GM12873 (cell line): ENCODE measurements at regions not wholly inside any gene's neighbourhood (a gene's known extent, or its start where the extent isn't known, plus 50 kb on each side); places are given as distances from the start of the nearest gene placed in this dataset.

Experiments
- TF ChIP-seq, protein P1 (sequence below): IDR thresholded peaks from 2 replicates; pipeline ENCODE4 v1.5.1; 2012; ENCODE audit warnings: low read depth, mild to moderate bottlenecking, moderate library complexity, low read length, control low read depth; ENCODE audit not compliant: insufficient read depth; ENCODE audit errors: missing control alignments

DNA sequence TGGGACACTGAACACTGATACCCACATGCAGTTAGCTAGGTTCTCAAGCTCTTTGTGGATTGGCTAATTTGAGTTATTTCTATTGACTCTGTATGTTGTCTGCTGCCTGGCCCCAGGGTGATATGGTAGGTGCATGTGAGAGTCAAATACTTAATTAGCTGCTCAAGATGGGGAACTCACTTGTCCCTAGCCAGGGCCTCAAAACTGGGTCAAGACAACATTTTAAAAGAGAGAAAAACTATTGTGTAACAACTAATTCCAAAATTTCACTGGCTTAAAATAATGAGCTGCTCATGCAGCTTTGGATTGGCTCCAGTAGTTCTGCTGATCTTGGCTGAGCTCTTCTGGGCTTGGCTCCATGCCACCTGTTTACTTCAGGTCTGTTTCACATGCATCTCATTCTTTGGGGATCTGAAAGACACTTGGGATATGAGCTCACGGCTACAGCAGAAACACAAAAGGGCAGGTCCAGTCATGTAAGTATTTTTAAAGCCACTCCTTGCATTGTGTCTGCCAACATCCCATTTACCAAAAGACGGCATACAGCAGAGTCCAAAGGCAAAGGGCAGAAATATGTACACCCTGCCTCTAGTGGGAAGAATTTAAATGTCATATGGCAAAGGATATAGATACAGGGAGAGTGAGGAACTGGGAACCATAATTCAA lies 716.8 kb downstream of the SUCLG1 start:
- TF ChIP-seq, protein P1, sequence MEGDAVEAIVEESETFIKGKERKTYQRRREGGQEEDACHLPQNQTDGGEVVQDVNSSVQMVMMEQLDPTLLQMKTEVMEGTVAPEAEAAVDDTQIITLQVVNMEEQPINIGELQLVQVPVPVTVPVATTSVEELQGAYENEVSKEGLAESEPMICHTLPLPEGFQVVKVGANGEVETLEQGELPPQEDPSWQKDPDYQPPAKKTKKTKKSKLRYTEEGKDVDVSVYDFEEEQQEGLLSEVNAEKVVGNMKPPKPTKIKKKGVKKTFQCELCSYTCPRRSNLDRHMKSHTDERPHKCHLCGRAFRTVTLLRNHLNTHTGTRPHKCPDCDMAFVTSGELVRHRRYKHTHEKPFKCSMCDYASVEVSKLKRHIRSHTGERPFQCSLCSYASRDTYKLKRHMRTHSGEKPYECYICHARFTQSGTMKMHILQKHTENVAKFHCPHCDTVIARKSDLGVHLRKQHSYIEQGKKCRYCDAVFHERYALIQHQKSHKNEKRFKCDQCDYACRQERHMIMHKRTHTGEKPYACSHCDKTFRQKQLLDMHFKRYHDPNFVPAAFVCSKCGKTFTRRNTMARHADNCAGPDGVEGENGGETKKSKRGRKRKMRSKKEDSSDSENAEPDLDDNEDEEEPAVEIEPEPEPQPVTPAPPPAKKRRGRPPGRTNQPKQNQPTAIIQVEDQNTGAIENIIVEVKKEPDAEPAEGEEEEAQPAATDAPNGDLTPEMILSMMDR: no peak

DNA sequence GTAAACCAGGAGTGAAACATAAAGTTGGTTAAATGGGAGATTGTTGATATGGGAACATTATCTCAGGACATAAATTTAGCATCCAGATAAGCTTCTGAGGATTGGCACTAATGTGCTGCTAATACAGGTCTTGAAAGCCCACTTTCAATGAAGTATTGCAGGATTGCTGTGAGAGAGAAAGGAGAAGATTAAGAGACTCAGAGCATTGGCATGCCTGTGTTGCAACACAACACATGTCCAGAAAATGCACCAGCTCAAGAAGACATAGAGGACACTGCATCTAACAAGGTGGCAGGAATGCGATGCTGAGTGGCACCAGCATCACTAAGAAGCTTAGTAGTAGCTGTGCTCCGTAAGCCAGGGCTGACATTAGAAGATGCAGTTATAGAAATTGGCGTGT lies 728.9 kb downstream of the SUCLG1 start:
- TF ChIP-seq, protein P1: no peak

DNA sequence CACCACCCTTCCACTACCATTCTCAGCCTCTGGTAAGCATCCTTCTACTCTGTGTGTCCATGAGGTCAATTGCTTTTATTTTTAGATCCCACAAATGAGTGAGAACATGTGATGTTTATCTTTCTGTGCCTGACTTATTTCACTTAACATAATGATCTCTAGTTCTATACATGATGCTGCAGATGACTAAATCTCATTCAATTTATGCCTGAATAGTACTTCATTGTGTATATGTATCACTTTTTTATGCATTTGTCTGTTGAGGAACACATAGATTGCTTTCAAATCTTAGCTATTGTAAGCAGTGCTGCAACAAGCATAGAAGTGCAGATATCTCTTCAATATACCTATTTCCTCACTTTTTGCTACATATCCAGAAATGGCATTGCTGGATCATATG lies 733.3 kb downstream of the SUCLG1 start:
- TF ChIP-seq, protein P1: no peak

DNA sequence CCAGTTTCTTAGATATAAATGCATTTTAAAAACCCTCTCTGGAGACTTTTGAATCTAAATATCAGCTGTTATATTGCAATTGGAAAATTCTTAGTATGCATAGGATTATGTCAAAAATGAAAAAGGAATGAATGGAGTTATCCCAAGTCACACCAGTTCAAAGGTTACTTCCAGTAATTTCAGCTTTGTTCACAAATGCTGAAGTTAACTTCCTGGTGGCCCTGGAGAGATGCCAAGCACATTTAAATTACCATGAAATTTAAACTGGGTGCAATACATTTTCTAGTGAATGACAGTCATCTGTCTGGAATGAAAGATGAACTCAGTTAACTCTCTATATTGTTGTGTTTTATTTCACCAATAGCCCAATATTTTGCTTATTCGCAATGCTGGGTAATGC lies 753.9 kb downstream of the SUCLG1 start:
- TF ChIP-seq, protein P1: no peak

DNA sequence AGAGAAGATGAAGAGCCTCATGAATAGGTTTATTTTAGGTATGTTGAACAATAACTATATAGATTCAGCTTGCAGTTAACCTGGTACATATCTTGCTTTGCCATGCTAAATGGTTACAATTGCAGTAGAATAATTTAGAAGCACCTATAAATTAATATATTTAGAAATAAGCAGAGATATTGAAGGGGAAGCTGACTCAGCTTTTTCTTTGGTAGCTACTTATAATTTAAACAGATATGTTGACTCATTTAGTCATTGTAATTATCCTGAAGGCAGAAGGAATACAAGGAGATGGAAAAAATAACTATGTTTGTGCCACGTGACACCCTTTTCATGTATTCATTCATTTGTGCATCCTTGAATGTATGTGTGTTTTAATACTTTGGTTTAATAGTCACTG lies 755.5 kb downstream of the SUCLG1 start:
- TF ChIP-seq, protein P1: no peak

DNA sequence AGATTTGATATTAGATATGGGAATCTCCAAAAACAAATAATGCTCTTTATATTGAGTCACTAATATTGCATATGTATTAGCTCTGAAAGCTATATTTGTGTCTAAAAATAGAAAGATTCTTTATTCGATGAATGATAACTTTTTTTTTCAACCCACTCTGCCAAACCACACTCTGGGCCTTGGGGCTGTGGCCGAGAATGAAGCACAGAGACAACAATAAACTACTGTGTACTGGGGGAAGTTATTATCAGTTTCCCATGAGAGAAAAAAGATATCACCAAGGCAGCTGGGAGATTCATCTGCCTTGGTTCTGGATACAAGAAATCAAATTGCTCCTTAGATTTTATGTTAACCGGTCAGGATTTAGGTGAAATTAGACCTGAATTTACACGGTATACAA lies 762.2 kb downstream of the SUCLG1 start:
- TF ChIP-seq, protein P1: no peak

DNA sequence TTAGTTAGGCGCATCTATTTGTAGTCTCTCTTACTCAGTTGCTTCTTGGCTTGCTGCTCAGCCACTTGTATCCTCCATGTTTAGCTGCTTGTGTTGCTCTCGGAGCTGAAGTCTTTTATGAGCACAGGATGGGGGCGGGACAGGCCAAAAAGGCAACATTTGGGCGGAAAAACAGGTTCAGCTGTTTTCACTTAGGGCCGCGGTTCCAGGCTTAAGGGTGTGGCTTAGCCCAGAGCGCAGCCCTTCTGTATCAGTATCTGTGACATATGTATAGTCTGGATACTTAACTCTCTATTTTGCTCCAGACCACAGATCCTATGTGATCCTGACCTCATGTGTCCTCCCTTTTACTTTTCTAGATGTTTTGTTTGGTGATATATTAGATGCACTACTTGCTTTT lies 763.5 kb downstream of the SUCLG1 start:
- TF ChIP-seq, protein P1: no peak
